K562 (cell line): ENCODE measurements at regions not wholly inside any gene's neighbourhood (a gene's known extent, or its start where the extent isn't known, plus 50 kb on each side); places are given as distances from the start of the nearest gene placed in this dataset.

Source experiments
- AFF4 ChIP-seq: sonication (generic); formaldehyde crosslinking; IDR thresholded peaks from 2 replicates; pipeline ENCODE4 v1.8.0; 2023; ENCODE audit warnings: mild to moderate bottlenecking, missing genetic modification reagents
- ESRRA ChIP-seq: fragments of 450-650 bp; IDR thresholded peaks from 2 replicates; pipeline ENCODE4 v1.6.1; 2014; ENCODE audit warnings: low read depth, mild to moderate bottlenecking, moderate library complexity, borderline replicate concordance
- PML ChIP-seq: IDR thresholded peaks from 2 replicates; pipeline ENCODE4 v1.6.1; 2012; ENCODE audit warnings: low read length, inconsistent platforms
- PRDM10 ChIP-seq: fragments of 450-650 bp; IDR thresholded peaks from 2 replicates; pipeline ENCODE4 v1.6.1; 2018; ENCODE audit not compliant: partially characterized antibody
- PURB ChIP-seq: sonication (generic); formaldehyde crosslinking; IDR thresholded peaks from 2 replicates; pipeline ENCODE4 v1.9.0; 2021; ENCODE audit warnings: low read depth, mild to moderate bottlenecking, missing genetic modification reagents
- SREBF2 ChIP-seq: sonication (generic); formaldehyde crosslinking; IDR thresholded peaks from 2 replicates; pipeline ENCODE4 v1.4.0; 2020; ENCODE audit warnings: mild to moderate bottlenecking, missing genetic modification reagents
- STAG1 ChIP-seq: sonication (generic); formaldehyde crosslinking; IDR thresholded peaks from 2 replicates; pipeline ENCODE4 v1.5.0; 2020; ENCODE audit warnings: missing genetic modification reagents, borderline replicate concordance
- TRIM25 ChIP-seq: fragments of 450-650 bp; IDR thresholded peaks from 2 replicates; pipeline ENCODE4 v1.7.0; 2016; ENCODE audit warnings: borderline replicate concordance
- ZC3H4 ChIP-seq: sonication (generic); formaldehyde crosslinking; IDR thresholded peaks from 2 replicates; pipeline ENCODE4 v1.9.0; 2021; ENCODE audit warnings: missing genetic modification reagents, borderline replicate concordance
- TF ChIP-seq, protein P1 (sequence below): sonication (generic); formaldehyde crosslinking; IDR thresholded peaks from 2 replicates; pipeline ENCODE4 v1.8.0; 2022; ENCODE audit warnings: missing genetic modification reagents, mild to moderate bottlenecking, borderline replicate concordance
- TF ChIP-seq, protein P2 (sequence below): sonication (generic); formaldehyde crosslinking; IDR thresholded peaks from 2 replicates; pipeline ENCODE4 v1.9.0; 2022; ENCODE audit warnings: mild to moderate bottlenecking, missing genetic modification reagents
- TF ChIP-seq, protein P3 (sequence below): fragments of 250-450 bp; sonication (Bioruptor Pico); IDR thresholded peaks from 2 replicates; pipeline ENCODE4 v1.9.0; 2021; ENCODE audit warnings: mild to moderate bottlenecking
- TF ChIP-seq, protein P4 (sequence below), 2 experiments: fragments of 150-350 bp in 1 of 2; IDR thresholded peaks; 2 replicates each; pipeline ENCODE4 v1.6.1; 2012 to 2016; ENCODE audit warnings: low read depth in 2 of 2, low read length in 2 of 2, mild to moderate bottlenecking in 1 of 2, moderate library complexity in 1 of 2

DNA sequence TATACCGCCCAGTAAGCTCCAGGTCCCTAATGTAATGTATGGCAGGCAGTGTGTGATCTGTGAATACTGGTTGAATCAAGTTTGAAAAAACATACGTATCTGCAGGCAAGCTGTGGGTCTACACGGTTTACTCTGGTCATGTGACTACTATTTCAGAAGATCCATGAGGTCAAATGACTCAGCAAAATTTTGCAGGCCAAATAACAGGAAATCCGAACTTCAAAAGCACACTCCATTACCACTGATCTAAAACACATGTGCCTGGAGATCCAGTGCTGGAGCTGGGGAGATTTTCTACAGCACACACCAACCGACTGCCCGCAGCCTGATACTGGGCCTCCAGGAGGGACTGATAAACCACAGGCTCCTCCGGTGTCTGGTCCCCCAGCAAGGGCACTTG, 64.5 kb upstream of the SLC44A3 start (continued):
- TF ChIP-seq, protein P1, sequence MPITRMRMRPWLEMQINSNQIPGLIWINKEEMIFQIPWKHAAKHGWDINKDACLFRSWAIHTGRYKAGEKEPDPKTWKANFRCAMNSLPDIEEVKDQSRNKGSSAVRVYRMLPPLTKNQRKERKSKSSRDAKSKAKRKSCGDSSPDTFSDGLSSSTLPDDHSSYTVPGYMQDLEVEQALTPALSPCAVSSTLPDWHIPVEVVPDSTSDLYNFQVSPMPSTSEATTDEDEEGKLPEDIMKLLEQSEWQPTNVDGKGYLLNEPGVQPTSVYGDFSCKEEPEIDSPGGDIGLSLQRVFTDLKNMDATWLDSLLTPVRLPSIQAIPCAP (CRISPR knock-in tag): no peak
- no peak for TF ChIP-seq SREBF2
- TF ChIP-seq, protein P2, sequence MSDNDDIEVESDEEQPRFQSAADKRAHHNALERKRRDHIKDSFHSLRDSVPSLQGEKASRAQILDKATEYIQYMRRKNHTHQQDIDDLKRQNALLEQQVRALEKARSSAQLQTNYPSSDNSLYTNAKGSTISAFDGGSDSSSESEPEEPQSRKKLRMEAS (CRISPR knock-in tag): no peak
- no peak for TF ChIP-seq TRIM25
- TF ChIP-seq ZC3H4: no peak
- no peak for TF ChIP-seq PRDM10
- TF ChIP-seq ESRRA: no peak
- TF ChIP-seq STAG1: no peak
- TF ChIP-seq PML: no peak
- TF ChIP-seq, protein P3, sequence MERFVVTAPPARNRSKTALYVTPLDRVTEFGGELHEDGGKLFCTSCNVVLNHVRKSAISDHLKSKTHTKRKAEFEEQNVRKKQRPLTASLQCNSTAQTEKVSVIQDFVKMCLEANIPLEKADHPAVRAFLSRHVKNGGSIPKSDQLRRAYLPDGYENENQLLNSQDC (CRISPR knock-in tag): no peak
- TF ChIP-seq, protein P4, sequence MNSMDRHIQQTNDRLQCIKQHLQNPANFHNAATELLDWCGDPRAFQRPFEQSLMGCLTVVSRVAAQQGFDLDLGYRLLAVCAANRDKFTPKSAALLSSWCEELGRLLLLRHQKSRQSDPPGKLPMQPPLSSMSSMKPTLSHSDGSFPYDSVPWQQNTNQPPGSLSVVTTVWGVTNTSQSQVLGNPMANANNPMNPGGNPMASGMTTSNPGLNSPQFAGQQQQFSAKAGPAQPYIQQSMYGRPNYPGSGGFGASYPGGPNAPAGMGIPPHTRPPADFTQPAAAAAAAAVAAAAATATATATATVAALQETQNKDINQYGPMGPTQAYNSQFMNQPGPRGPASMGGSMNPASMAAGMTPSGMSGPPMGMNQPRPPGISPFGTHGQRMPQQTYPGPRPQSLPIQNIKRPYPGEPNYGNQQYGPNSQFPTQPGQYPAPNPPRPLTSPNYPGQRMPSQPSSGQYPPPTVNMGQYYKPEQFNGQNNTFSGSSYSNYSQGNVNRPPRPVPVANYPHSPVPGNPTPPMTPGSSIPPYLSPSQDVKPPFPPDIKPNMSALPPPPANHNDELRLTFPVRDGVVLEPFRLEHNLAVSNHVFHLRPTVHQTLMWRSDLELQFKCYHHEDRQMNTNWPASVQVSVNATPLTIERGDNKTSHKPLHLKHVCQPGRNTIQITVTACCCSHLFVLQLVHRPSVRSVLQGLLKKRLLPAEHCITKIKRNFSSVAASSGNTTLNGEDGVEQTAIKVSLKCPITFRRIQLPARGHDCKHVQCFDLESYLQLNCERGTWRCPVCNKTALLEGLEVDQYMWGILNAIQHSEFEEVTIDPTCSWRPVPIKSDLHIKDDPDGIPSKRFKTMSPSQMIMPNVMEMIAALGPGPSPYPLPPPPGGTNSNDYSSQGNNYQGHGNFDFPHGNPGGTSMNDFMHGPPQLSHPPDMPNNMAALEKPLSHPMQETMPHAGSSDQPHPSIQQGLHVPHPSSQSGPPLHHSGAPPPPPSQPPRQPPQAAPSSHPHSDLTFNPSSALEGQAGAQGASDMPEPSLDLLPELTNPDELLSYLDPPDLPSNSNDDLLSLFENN (IDR thresholded peaks at IDR 0.05; ENCODE audit: low read depth in 2 of 2, low read length in 2 of 2): no peak
- TF ChIP-seq PURB: no peak
- no peak for TF ChIP-seq AFF4
